Central memory CD8-positive, alpha-beta T cell (primary cell): ENCODE measurements at regions not wholly inside any gene's neighbourhood (a gene's known extent, or its start where the extent isn't known, plus 50 kb on each side); places are given as distances from the start of the nearest gene placed in this dataset.

Experiments
- ATAC-seq: fragments of 150-1000 bp; cut with Tn5 transposase; replicated peaks from 2 replicates; pipeline ENCODE4 v1.10.0; 2022; ENCODE audit warnings: mild to moderate bottlenecking, moderate FRiP score, moderate number of reproducible peaks; ENCODE audit not compliant: poor library complexity, severe bottlenecking; ENCODE audit errors: extremely low read depth
- DNase-seq, 2 donors: peaks; one replicate each; pipeline ENCODE4 v3.0.0; 2021; ENCODE audit warnings: low spot score in 2 of 2
- H3K27ac Mint-ChIP-seq: one replicate; pipeline ENCODE4 v1.8.0; 2022; ENCODE audit warnings: low read depth, mild to moderate bottlenecking, moderate library complexity, mixed read lengths
- H3K27me3 Mint-ChIP-seq: one replicate; pipeline ENCODE4 v1.8.0; 2022; ENCODE audit warnings: mixed read lengths
- H3K36me3 Mint-ChIP-seq: one replicate; pipeline ENCODE4 v1.8.0; 2022; ENCODE audit warnings: mild to moderate bottlenecking, moderate library complexity, mixed read lengths; ENCODE audit not compliant: insufficient read depth
- H3K4me1 Mint-ChIP-seq: one replicate; pipeline ENCODE4 v1.8.0; 2022; ENCODE audit warnings: mixed read lengths
- H3K4me3 Mint-ChIP-seq: one replicate; pipeline ENCODE4 v1.8.0; 2022; ENCODE audit warnings: mild to moderate bottlenecking, moderate library complexity, mixed read lengths
- H3K9me3 Mint-ChIP-seq: one replicate; pipeline ENCODE4 v1.8.0; 2022; ENCODE audit warnings: mixed read lengths

DNA sequence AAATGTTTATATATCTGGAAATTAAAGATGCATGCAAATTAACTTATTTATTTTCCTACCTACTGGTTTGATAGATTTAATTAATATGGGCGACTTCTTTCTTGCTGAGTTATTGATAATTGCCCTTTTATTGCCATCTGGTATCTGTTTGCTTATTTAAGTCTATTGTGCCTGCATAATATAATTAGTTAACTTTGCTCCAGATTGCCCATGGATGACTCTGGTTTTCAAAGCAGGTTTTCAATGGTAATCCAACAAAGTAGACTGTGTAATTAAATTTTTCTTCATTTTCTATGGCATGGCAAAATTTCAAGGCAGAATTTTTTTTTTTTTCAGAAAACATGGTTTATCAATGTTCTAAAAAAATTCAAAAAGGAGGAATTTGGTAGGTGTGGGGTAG lies 1092.0 kb downstream of the GRIK2 start:
- Mint-ChIP-seq H3K36me3 (no peaks in the 10 kb centered on the region), H3K4me3 (no peak overlapping the region), H3K27me3 (no peaks in the 10 kb centered on the region), H3K27ac (no peak overlapping the region), H3K9me3 (no peaks in the 10 kb centered on the region), H3K4me1 (no peaks in the 10 kb centered on the region)
- ATAC-seq: no peak
- DNase-seq: no peak

GRCh38 chr6:102474041-102474807 lies 1080.7 kb downstream of the GRIK2 start:
- peaks cover 10% of the 10 kb centered on the region for H3K9me3 Mint-ChIP-seq
- H3K27ac Mint-ChIP-seq: no peak overlapping the region
- no peaks in the 10 kb centered on the region for H3K36me3 Mint-ChIP-seq
- no peaks in the 10 kb centered on the region for H3K4me1 Mint-ChIP-seq
- DNase-seq (no peak), ATAC-seq (no peak)
- no peaks in the 10 kb centered on the region for H3K27me3 Mint-ChIP-seq
- no peak overlapping the region for H3K4me3 Mint-ChIP-seq

GRCh38 chr6:102458990-102459389 lies 1065.5 kb downstream of the GRIK2 start:
- H3K36me3 Mint-ChIP-seq: no peaks in the 10 kb centered on the region
- peaks cover 3% of the 10 kb centered on the region for H3K9me3 Mint-ChIP-seq
- H3K4me3 Mint-ChIP-seq: no peak overlapping the region
- DNase-seq: no peak
- ATAC-seq: no peak
- H3K27ac Mint-ChIP-seq: no peak overlapping the region
- no peaks in the 10 kb centered on the region for H3K4me1 Mint-ChIP-seq
- no peaks in the 10 kb centered on the region for H3K27me3 Mint-ChIP-seq

GRCh38 chr6:102438171-102438570 lies 1044.7 kb downstream of the GRIK2 start:
- Mint-ChIP-seq H3K27ac (no peak overlapping the region), H3K4me1 (no peaks in the 10 kb centered on the region), H3K27me3 (no peaks in the 10 kb centered on the region), H3K4me3 (no peak overlapping the region), H3K36me3 (no peaks in the 10 kb centered on the region), H3K9me3 (peaks cover 15% of the 10 kb centered on the region)
- DNase-seq (no peak), ATAC-seq (no peak)

DNA sequence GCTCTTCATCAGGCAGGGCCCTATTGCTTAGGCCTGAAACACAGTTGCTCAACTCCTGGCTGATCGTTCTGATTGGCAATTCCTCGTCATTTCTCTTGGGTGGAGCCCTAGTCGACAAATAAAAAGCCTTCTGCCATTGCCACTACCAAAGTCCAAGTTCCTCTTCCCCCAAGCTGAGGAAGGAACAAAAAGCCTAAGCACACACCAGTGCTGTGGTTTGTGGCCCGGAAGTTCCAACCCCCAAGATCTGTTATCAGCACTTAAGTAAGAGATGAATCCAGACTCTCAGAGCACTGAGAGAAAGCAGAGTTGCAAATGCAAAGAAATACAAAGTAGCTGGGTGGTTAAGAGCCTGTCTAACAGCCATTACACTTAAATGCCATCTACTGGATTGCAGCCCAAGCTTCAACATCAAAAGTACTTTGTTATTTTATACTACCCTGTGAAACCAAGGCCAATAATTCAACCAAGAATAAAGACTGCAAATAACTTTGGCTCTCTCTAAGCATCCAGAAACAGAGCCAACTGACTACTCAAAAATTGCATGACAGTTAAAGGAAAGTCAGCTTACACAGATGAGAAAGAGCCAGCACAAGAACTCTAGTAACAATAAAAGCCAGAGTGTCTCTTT lies 1024.0 kb downstream of the GRIK2 start:
- no peaks in the 10 kb centered on the region for H3K27me3 Mint-ChIP-seq
- H3K27ac Mint-ChIP-seq: no peak overlapping the region
- peaks cover 12% of the 10 kb centered on the region for H3K9me3 Mint-ChIP-seq
- H3K4me3 Mint-ChIP-seq: no peak overlapping the region
- H3K4me1 Mint-ChIP-seq: no peaks in the 10 kb centered on the region
- no peak for ATAC-seq
- DNase-seq: no peak
- H3K36me3 Mint-ChIP-seq: no peaks in the 10 kb centered on the region

DNA sequence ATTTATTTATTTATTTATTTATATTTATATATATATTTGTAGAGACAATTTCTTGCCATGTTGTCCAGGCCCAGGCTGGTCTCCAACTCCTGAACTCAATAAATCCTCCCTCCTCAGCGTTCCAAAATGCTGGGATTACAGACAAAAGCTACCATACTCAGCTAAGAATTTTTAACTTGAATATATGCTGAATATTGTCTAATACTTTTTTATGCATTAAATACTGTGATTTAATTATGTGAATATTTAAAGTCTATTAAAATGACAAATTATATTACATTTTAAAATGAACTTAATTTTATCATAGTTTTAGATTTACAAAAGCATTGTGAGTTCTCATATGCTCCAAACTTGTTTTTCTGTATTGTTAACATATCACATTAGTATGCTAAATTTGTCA lies 1022.4 kb downstream of the GRIK2 start:
- Mint-ChIP-seq H3K36me3 (no peaks in the 10 kb centered on the region), H3K4me1 (no peaks in the 10 kb centered on the region), H3K27ac (no peak overlapping the region), H3K9me3 (peaks cover 5% of the 10 kb centered on the region), H3K27me3 (no peaks in the 10 kb centered on the region), H3K4me3 (no peak overlapping the region)
- DNase-seq (no peak), ATAC-seq (no peak)

GRCh38 chr6:102411796-102412195 lies 1018.3 kb downstream of the GRIK2 start:
- H3K9me3 Mint-ChIP-seq: peaks cover 10% of the 10 kb centered on the region
- no peak for ATAC-seq
- no peaks in the 10 kb centered on the region for H3K27me3 Mint-ChIP-seq
- no peak for DNase-seq
- no peaks in the 10 kb centered on the region for H3K4me1 Mint-ChIP-seq
- no peak overlapping the region for H3K27ac Mint-ChIP-seq
- no peaks in the 10 kb centered on the region for H3K36me3 Mint-ChIP-seq
- no peak overlapping the region for H3K4me3 Mint-ChIP-seq

DNA sequence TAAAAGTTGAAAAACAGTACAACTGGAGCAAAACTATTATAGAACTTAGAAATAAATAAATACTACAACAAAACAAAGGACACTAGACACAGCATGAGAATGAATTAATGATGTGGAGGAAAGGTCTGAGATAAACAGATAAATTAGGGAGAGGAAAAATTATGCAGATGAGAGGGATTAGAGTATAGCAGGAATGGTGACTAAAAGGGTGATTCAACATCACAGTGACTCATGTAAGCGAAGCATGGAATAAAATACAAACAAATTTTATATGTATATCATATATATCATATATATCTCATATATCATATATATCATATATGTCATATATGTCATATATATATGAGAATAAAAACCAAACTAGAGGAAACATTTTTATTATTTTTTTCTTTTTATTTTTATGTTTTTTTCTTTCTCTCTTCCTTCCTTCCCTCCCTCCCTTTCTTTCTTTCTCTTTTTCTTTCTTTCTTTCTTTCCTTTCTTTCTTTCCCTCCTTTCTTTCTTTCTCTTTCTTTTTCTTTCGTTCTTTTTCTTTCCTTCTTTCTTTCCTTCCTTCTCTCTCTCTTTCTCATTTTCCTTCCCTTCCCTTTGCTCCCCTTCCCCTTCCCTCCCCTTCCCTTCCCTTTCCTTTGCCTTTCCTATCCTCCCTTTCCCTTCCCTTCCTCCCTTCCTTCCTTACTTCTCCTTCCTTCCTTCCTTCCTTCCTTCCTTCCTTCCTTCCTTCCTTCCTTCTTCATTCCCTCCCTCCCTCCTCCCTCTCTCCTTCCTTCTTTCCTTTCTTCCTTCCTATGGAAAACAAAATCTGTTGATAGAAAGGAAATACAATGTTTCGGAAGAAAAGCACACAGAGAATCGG lies 1014.6 kb downstream of the GRIK2 start:
- H3K36me3 Mint-ChIP-seq: no peaks in the 10 kb centered on the region
- no peak for ATAC-seq
- no peaks in the 10 kb centered on the region for H3K4me1 Mint-ChIP-seq
- H3K27me3 Mint-ChIP-seq: no peaks in the 10 kb centered on the region
- H3K27ac Mint-ChIP-seq: no peak overlapping the region
- no peak for DNase-seq
- H3K9me3 Mint-ChIP-seq: peaks cover 14% of the 10 kb centered on the region
- H3K4me3 Mint-ChIP-seq: no peak overlapping the region

GRCh38 chr6:102405860-102406259 lies 1012.4 kb downstream of the GRIK2 start:
- Mint-ChIP-seq H3K9me3 (peaks cover 18% of the 10 kb centered on the region), H3K27ac (no peak overlapping the region), H3K4me1 (no peaks in the 10 kb centered on the region), H3K36me3 (no peaks in the 10 kb centered on the region), H3K4me3 (no peak overlapping the region), H3K27me3 (no peaks in the 10 kb centered on the region)
- ATAC-seq (no peak), DNase-seq (no peak)

DNA sequence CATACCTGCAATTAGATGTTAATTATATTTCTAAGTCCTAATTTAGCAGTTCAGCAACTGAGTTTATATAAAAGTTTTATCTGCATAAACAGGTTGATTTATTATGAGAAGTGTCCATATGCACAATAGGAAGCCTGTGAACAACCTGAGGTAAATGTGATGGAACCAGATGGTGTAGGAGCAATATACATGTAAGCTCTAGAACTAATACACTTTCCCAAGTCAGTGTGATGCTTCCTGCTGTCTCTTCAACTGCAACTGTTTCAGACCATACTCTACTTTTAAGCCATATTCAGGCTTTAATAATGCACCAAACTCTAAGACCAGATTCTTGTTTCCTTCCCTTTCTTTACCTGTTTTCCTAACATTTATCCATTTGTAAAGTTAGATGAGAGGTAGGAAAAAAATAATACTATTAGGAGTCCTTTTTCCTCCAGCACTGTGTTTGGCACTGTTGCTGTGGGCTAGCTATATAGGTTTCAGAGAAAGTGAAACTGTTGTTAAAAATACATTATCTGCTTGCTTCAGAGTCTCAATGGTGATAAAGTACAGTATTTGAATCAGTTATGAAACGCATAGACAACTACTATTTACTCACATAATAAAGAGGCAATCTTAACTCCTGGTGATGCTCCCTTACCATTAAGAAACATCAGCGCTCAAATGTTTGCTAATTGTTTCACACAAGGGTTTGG lies 1009.3 kb downstream of the GRIK2 start:
- Mint-ChIP-seq H3K36me3 (no peaks in the 10 kb centered on the region), H3K4me1 (no peaks in the 10 kb centered on the region), H3K27me3 (no peaks in the 10 kb centered on the region), H3K27ac (no peak overlapping the region), H3K9me3 (peaks cover 16% of the 10 kb centered on the region), H3K4me3 (no peak overlapping the region)
- DNase-seq (no peak), ATAC-seq (no peak)

DNA sequence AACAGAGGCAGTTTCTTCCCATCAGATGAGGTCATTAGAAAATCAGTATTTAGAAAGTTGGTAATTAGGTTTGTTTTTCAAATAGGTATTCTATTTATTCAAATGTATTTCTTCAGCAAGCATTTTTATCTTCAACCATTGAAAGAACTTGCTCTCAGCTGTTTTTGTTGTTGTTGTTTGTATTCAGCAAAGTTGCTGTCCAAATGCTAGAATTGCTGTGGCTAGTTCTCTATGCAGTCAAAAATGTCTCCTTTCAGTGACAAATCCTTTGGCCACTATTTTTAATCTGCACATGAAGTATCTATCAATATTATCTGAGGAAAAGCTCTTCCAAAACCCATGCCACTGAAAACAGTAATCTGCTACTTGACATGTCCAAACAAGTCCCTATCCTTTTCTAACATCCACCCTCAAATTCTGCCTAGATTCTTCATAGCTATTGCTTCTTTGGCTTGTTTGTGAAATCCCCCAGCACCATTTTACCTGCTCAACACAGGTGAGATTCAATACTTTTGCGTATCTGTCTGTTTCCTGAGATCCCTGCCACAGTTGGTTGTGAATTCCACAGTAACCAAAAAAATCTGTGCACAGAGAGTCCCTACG lies 1005.4 kb downstream of the GRIK2 start:
- H3K27ac Mint-ChIP-seq: no peak overlapping the region
- no peaks in the 10 kb centered on the region for H3K27me3 Mint-ChIP-seq
- peaks cover 13% of the 10 kb centered on the region for H3K9me3 Mint-ChIP-seq
- H3K36me3 Mint-ChIP-seq: no peaks in the 10 kb centered on the region
- no peak overlapping the region for H3K4me3 Mint-ChIP-seq
- H3K4me1 Mint-ChIP-seq: no peaks in the 10 kb centered on the region
- ATAC-seq: no peak
- DNase-seq: no peak

GRCh38 chr6:102390541-102390940 lies 997.0 kb downstream of the GRIK2 start:
- ATAC-seq: no peak
- Mint-ChIP-seq H3K27me3 (no peaks in the 10 kb centered on the region), H3K4me3 (no peak overlapping the region), H3K4me1 (no peaks in the 10 kb centered on the region), H3K36me3 (no peaks in the 10 kb centered on the region), H3K27ac (no peak overlapping the region), H3K9me3 (peaks cover 20% of the 10 kb centered on the region)
- DNase-seq: no peak
